ENCODE measurements at regions not wholly inside any gene's neighbourhood (a gene's known extent, or its start where the extent isn't known, plus 50 kb on each side); places are given as distances from the start of the nearest gene placed in this dataset.

GRCh38 chr18:32621034-32621433, 150.4 kb upstream of the GAREM1 start:
- no peaks in the 10 kb centered on the region for H3K4me1 Mint-ChIP-seq (ENCODE audit: low read depth)
- H3K36me3 Mint-ChIP-seq (ENCODE audit: low read depth): no peaks in the 10 kb centered on the region
- no peaks in the 10 kb centered on the region for H3K27me3 Mint-ChIP-seq (ENCODE audit: insufficient read depth)
- no peaks in the 10 kb centered on the region for H3K9me3 Mint-ChIP-seq
- no peak overlapping the region for H3K4me3 Mint-ChIP-seq
- no peak for DNase-seq (ENCODE audit: low spot score)
- H3K27ac Mint-ChIP-seq: no peak overlapping the region
- intact Hi-C loops (cut with micrococcal nuclease): no loop called here

- intact Hi-C loops (cut with micrococcal nuclease): no loop called here
- H3K4me1 Mint-ChIP-seq (ENCODE audit: low read depth): no peaks in the 10 kb centered on the region
- no peaks in the 10 kb centered on the region for H3K27me3 Mint-ChIP-seq (ENCODE audit: insufficient read depth)
- H3K36me3 Mint-ChIP-seq (ENCODE audit: low read depth): no peaks in the 10 kb centered on the region
- H3K27ac Mint-ChIP-seq: no peak overlapping the region
- H3K9me3 Mint-ChIP-seq: no peaks in the 10 kb centered on the region
- no peak for DNase-seq (ENCODE audit: low spot score)
- H3K4me3 Mint-ChIP-seq: no peak overlapping the region
Measured at GRCh38 chr18:32618546-32618945, 147.9 kb upstream of the GAREM1 start.

- H3K27me3 Mint-ChIP-seq (ENCODE audit: insufficient read depth): no peaks in the 10 kb centered on the region
- no peaks in the 10 kb centered on the region for H3K36me3 Mint-ChIP-seq (ENCODE audit: low read depth)
- intact Hi-C loops (cut with micrococcal nuclease): no loop called here
- no peak overlapping the region for H3K27ac Mint-ChIP-seq
- DNase-seq (ENCODE audit: low spot score): no peak
- no peaks in the 10 kb centered on the region for H3K9me3 Mint-ChIP-seq
- no peak overlapping the region for H3K4me3 Mint-ChIP-seq
- H3K4me1 Mint-ChIP-seq (ENCODE audit: low read depth): no peaks in the 10 kb centered on the region
Measured at GRCh38 chr18:32613821-32614220, 143.1 kb upstream of the GAREM1 start.

GRCh38 chr18:32612651-32613050, 142.0 kb upstream of the GAREM1 start:
- Mint-ChIP-seq H3K27ac (no peak overlapping the region), H3K36me3 (ENCODE audit: low read depth) (no peaks in the 10 kb centered on the region), H3K9me3 (no peaks in the 10 kb centered on the region), H3K27me3 (ENCODE audit: insufficient read depth) (no peaks in the 10 kb centered on the region), H3K4me1 (ENCODE audit: low read depth) (no peaks in the 10 kb centered on the region), H3K4me3 (no peak overlapping the region)
- DNase-seq (ENCODE audit: low spot score): no peak
- intact Hi-C loops (cut with micrococcal nuclease): no loop called here

GRCh38 chr18:32610176-32610575, 139.5 kb upstream of the GAREM1 start:
- Mint-ChIP-seq H3K27me3 (ENCODE audit: insufficient read depth) (peaks cover 3% of the 10 kb centered on the region), H3K9me3 (no peaks in the 10 kb centered on the region), H3K4me1 (ENCODE audit: low read depth) (no peaks in the 10 kb centered on the region), H3K27ac (no peak overlapping the region), H3K4me3 (no peak overlapping the region), H3K36me3 (ENCODE audit: low read depth) (no peaks in the 10 kb centered on the region)
- intact Hi-C loops (cut with micrococcal nuclease): no loop called here
- no peak for DNase-seq (ENCODE audit: low spot score)

GRCh38 chr18:32607816-32608215, 137.1 kb upstream of the GAREM1 start:
- no peaks in the 10 kb centered on the region for H3K9me3 Mint-ChIP-seq
- no peak for DNase-seq (ENCODE audit: low spot score)
- no peak overlapping the region for H3K4me3 Mint-ChIP-seq
- H3K4me1 Mint-ChIP-seq (ENCODE audit: low read depth): no peaks in the 10 kb centered on the region
- no peaks in the 10 kb centered on the region for H3K36me3 Mint-ChIP-seq (ENCODE audit: low read depth)
- peaks cover 3% of the 10 kb centered on the region for H3K27me3 Mint-ChIP-seq (ENCODE audit: insufficient read depth)
- no peak overlapping the region for H3K27ac Mint-ChIP-seq
- intact Hi-C loops (cut with micrococcal nuclease): no loop called here

GRCh38 chr18:32598144-32598543, 127.5 kb upstream of the GAREM1 start:
- H3K4me3 Mint-ChIP-seq: no peak overlapping the region
- H3K9me3 Mint-ChIP-seq: no peaks in the 10 kb centered on the region
- no peaks in the 10 kb centered on the region for H3K4me1 Mint-ChIP-seq (ENCODE audit: low read depth)
- no peaks in the 10 kb centered on the region for H3K36me3 Mint-ChIP-seq (ENCODE audit: low read depth)
- no peak overlapping the region for H3K27ac Mint-ChIP-seq
- DNase-seq (ENCODE audit: low spot score): no peak
- intact Hi-C loops (cut with micrococcal nuclease): no loop called here
- H3K27me3 Mint-ChIP-seq (ENCODE audit: insufficient read depth): no peaks in the 10 kb centered on the region

GRCh38 chr18:32596501-32596900, 125.8 kb upstream of the GAREM1 start:
- H3K36me3 Mint-ChIP-seq (ENCODE audit: low read depth): no peaks in the 10 kb centered on the region
- H3K4me3 Mint-ChIP-seq: no peak overlapping the region
- H3K27ac Mint-ChIP-seq: no peak overlapping the region
- intact Hi-C loops (cut with micrococcal nuclease): no loop called here
- H3K4me1 Mint-ChIP-seq (ENCODE audit: low read depth): no peaks in the 10 kb centered on the region
- DNase-seq (ENCODE audit: low spot score): no peak
- no peaks in the 10 kb centered on the region for H3K9me3 Mint-ChIP-seq
- H3K27me3 Mint-ChIP-seq (ENCODE audit: insufficient read depth): no peaks in the 10 kb centered on the region

- no peaks in the 10 kb centered on the region for H3K9me3 Mint-ChIP-seq
- H3K27ac Mint-ChIP-seq: no peak overlapping the region
- no peaks in the 10 kb centered on the region for H3K36me3 Mint-ChIP-seq (ENCODE audit: low read depth)
- no peak for DNase-seq (ENCODE audit: low spot score)
- no peak overlapping the region for H3K4me3 Mint-ChIP-seq
- no peaks in the 10 kb centered on the region for H3K27me3 Mint-ChIP-seq (ENCODE audit: insufficient read depth)
- intact Hi-C loops (cut with micrococcal nuclease): no loop called here
- no peaks in the 10 kb centered on the region for H3K4me1 Mint-ChIP-seq (ENCODE audit: low read depth)
Measured at GRCh38 chr18:32595832-32596231, 125.2 kb upstream of the GAREM1 start.

GRCh38 chr18:32588191-32588590, 117.5 kb upstream of the GAREM1 start:
- H3K27me3 Mint-ChIP-seq (ENCODE audit: insufficient read depth): no peaks in the 10 kb centered on the region
- H3K9me3 Mint-ChIP-seq: no peaks in the 10 kb centered on the region
- no peaks in the 10 kb centered on the region for H3K4me1 Mint-ChIP-seq (ENCODE audit: low read depth)
- DNase-seq (ENCODE audit: low spot score): no peak
- H3K4me3 Mint-ChIP-seq: no peak overlapping the region
- no peak overlapping the region for H3K27ac Mint-ChIP-seq
- intact Hi-C loops (cut with micrococcal nuclease): no loop called here
- no peaks in the 10 kb centered on the region for H3K36me3 Mint-ChIP-seq (ENCODE audit: low read depth)

GRCh38 chr18:32583431-32583830, 112.7 kb upstream of the GAREM1 start:
- Mint-ChIP-seq H3K9me3 (no peaks in the 10 kb centered on the region), H3K36me3 (ENCODE audit: low read depth) (no peaks in the 10 kb centered on the region), H3K4me1 (ENCODE audit: low read depth) (no peaks in the 10 kb centered on the region), H3K27me3 (ENCODE audit: insufficient read depth) (no peaks in the 10 kb centered on the region), H3K4me3 (no peak overlapping the region), H3K27ac (no peak overlapping the region)
- intact Hi-C loops (cut with micrococcal nuclease): no loop called here
- DNase-seq (ENCODE audit: low spot score): no peak

GRCh38 chr18:32582455-32582854, 111.8 kb upstream of the GAREM1 start:
- H3K9me3 Mint-ChIP-seq: no peaks in the 10 kb centered on the region
- H3K27ac Mint-ChIP-seq: no peak overlapping the region
- no peak overlapping the region for H3K4me3 Mint-ChIP-seq
- no peak for DNase-seq (ENCODE audit: low spot score)
- no peaks in the 10 kb centered on the region for H3K4me1 Mint-ChIP-seq (ENCODE audit: low read depth)
- no peaks in the 10 kb centered on the region for H3K27me3 Mint-ChIP-seq (ENCODE audit: insufficient read depth)
- intact Hi-C loops (cut with micrococcal nuclease): no loop called here
- H3K36me3 Mint-ChIP-seq (ENCODE audit: low read depth): no peaks in the 10 kb centered on the region

GRCh38 chr18:32577561-32577960, 106.9 kb upstream of the GAREM1 start:
- H3K4me1 Mint-ChIP-seq (ENCODE audit: low read depth): no peaks in the 10 kb centered on the region
- intact Hi-C loops (cut with micrococcal nuclease): no loop called here
- H3K36me3 Mint-ChIP-seq (ENCODE audit: low read depth): no peaks in the 10 kb centered on the region
- H3K9me3 Mint-ChIP-seq: no peaks in the 10 kb centered on the region
- peaks cover 2% of the 10 kb centered on the region for H3K27me3 Mint-ChIP-seq (ENCODE audit: insufficient read depth)
- H3K4me3 Mint-ChIP-seq: no peak overlapping the region
- H3K27ac Mint-ChIP-seq: no peak overlapping the region
- DNase-seq (ENCODE audit: low spot score): no peak

- no peaks in the 10 kb centered on the region for H3K36me3 Mint-ChIP-seq (ENCODE audit: low read depth)
- no peak for DNase-seq (ENCODE audit: low spot score)
Measured at GRCh38 chr18:32576296-32576916, 105.7 kb upstream of the GAREM1 start.

More at GRCh38 chr18:32576296-32576916, 105.7 kb upstream of the GAREM1 start:
- Mint-ChIP-seq H3K4me3 (no peak overlapping the region), H3K4me1 (ENCODE audit: low read depth) (no peaks in the 10 kb centered on the region), H3K9me3 (no peaks in the 10 kb centered on the region), H3K27me3 (ENCODE audit: insufficient read depth) (peaks cover 3% of the 10 kb centered on the region), H3K27ac (no peak overlapping the region)
- intact Hi-C loops (cut with micrococcal nuclease): no loop called here

All from activated T-helper 1 cell treated with anti-CD3 and anti-CD28 coated beads, Interleukin-12 subunit alpha, Interleukin-12 subunit beta, Interleukin-2, Interleukin-4 antibody, amounts not matched to agents 30 ng/mL and 10 ng/mL and 1 ng/mL, durations not matched to agents 14 hours and 24 hours and 36 hours (primary cell).